Ishikawa (cell line): ENCODE measurements at regions not wholly inside any gene's neighbourhood (a gene's known extent, or its start where the extent isn't known, plus 50 kb on each side); places are given as distances from the start of the nearest gene placed in this dataset.

Experiments used
- CEBPB ChIP-seq: IDR thresholded peaks from 2 replicates; pipeline ENCODE4 v1.6.1; 2012
- EGR1 ChIP-seq: IDR thresholded peaks from 2 replicates; pipeline ENCODE4 v1.6.1; 2012
- EP300 ChIP-seq: IDR thresholded peaks from 2 replicates; pipeline ENCODE4 v1.6.1; 2012; ENCODE audit warnings: borderline replicate concordance
- FOXM1 ChIP-seq: IDR thresholded peaks from 2 replicates; pipeline ENCODE4 v1.6.1; 2012; ENCODE audit warnings: low read depth, borderline replicate concordance
- NFIC ChIP-seq: IDR thresholded peaks from 2 replicates; pipeline ENCODE4 v1.6.1; 2012
- RAD21 ChIP-seq: IDR thresholded peaks from 2 replicates; pipeline ENCODE4 v1.6.1; 2012; ENCODE audit warnings: low read depth
- TAF1 ChIP-seq: IDR thresholded peaks from 2 replicates; pipeline ENCODE4 v1.6.1; 2012; ENCODE audit warnings: low read depth, mild to moderate bottlenecking
- TCF12 ChIP-seq: IDR thresholded peaks from 2 replicates; pipeline ENCODE4 v1.6.1; 2012; ENCODE audit warnings: low read depth
- TEAD4 ChIP-seq: IDR thresholded peaks from 2 replicates; pipeline ENCODE4 v1.6.1; 2012
- YY1 ChIP-seq: IDR thresholded peaks from 2 replicates; pipeline ENCODE4 v1.6.1; 2012; ENCODE audit warnings: low read depth
- ZBTB7A ChIP-seq: IDR thresholded peaks from 2 replicates; pipeline ENCODE4 v1.6.1; 2012; ENCODE audit warnings: low read depth
- TF ChIP-seq, protein P1 (sequence below): IDR thresholded peaks from 2 replicates; pipeline ENCODE4 v1.6.1; 2012; ENCODE audit warnings: low read depth, mild to moderate bottlenecking
- TF ChIP-seq, protein P2 (sequence below): IDR thresholded peaks from 2 replicates; pipeline ENCODE4 v1.6.1; 2012

DNA sequence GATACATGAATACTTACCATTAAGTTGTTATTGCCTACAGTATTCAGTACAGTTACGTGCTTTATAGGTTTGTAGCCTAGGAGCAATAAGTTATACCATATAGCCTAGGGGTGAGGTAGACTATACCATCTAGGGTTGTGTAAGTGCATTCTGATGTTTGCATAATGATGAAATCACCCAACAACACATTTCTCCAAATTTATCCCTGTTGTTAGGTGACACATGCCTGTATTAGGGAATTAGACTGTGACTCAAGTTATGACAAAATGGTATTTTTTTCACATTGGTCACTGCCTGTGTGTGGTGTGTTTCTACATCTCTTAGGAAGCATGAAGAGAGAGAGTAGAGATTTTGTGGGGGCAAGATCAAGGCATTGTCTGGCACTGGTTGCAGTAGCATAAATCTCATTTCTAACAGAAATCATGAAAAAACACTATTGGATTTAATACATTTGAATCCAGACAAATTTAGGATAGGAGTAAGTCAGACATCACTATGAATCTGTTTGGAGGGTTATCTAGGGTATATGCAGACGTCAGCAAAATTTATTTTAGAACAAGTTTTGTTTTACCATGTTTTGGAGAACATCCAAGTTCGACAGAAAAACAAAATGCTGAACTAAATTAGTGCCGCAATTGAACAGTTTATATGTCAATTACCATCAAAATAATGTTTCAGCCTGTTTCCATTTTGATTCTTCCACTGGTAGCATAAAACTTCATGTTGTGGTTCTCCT is 332.1 kb downstream of the LMO7 start:
- TF ChIP-seq, protein P1, sequence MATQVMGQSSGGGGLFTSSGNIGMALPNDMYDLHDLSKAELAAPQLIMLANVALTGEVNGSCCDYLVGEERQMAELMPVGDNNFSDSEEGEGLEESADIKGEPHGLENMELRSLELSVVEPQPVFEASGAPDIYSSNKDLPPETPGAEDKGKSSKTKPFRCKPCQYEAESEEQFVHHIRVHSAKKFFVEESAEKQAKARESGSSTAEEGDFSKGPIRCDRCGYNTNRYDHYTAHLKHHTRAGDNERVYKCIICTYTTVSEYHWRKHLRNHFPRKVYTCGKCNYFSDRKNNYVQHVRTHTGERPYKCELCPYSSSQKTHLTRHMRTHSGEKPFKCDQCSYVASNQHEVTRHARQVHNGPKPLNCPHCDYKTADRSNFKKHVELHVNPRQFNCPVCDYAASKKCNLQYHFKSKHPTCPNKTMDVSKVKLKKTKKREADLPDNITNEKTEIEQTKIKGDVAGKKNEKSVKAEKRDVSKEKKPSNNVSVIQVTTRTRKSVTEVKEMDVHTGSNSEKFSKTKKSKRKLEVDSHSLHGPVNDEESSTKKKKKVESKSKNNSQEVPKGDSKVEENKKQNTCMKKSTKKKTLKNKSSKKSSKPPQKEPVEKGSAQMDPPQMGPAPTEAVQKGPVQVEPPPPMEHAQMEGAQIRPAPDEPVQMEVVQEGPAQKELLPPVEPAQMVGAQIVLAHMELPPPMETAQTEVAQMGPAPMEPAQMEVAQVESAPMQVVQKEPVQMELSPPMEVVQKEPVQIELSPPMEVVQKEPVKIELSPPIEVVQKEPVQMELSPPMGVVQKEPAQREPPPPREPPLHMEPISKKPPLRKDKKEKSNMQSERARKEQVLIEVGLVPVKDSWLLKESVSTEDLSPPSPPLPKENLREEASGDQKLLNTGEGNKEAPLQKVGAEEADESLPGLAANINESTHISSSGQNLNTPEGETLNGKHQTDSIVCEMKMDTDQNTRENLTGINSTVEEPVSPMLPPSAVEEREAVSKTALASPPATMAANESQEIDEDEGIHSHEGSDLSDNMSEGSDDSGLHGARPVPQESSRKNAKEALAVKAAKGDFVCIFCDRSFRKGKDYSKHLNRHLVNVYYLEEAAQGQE, result no peak
- TF ChIP-seq TCF12, result no peak
- TF ChIP-seq, protein P2, sequence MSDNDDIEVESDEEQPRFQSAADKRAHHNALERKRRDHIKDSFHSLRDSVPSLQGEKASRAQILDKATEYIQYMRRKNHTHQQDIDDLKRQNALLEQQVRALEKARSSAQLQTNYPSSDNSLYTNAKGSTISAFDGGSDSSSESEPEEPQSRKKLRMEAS, result no peak
- TF ChIP-seq TAF1, result no peak
- TF ChIP-seq EP300, result no peak
- TF ChIP-seq FOXM1, result no peak
- no peak for TF ChIP-seq CEBPB
- TF ChIP-seq YY1, result no peak
- TF ChIP-seq EGR1, result no peak
- no peak for TF ChIP-seq RAD21
- no peak for TF ChIP-seq ZBTB7A
- no peak for TF ChIP-seq TEAD4
- no peak for TF ChIP-seq NFIC
